ENCODE measurements at regions not wholly inside any gene's neighbourhood (a gene's known extent, or its start where the extent isn't known, plus 50 kb on each side); places are given as distances from the start of the nearest gene placed in this dataset.

DNA sequence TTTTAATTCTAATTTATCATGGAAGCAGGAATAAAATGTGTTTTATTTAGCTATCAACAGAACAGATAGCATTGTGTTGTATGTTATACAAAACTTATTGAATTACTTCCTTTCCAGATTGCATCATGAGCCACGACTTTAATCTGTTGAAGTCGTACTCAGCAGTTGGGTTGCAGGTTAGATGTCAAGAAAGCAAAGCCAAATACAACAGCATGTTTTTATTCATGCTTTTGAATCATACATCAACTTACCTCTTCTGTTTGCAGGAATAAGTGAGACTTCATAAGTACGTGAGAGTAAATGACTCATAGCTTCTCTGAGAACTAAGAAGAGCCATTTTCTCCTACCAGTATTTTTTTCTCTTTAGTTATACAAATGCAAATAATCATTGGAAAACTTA is 110.8 kb upstream of the ADGRL4 start:
- H3K9ac ChIP-seq (ENCODE audit: insufficient read depth, low read depth, low read length) = no peak overlapping the region
- H3K4me1 ChIP-seq (ENCODE audit: insufficient read depth, low read length) = no peaks in the 10 kb centered on the region
- H4K20me1 ChIP-seq (ENCODE audit: insufficient read depth, low read length) = no peaks in the 10 kb centered on the region
- ChIA-PET CTCF (ENCODE audit: low intra/inter-chr PET ratio, low total read pairs) (no interaction called here), POLR2A (no interaction called here)
- in situ Hi-C loops (cut with HindIII; ENCODE audit: extremely low pct_ligation_motif_present, low pct_unique_long_range_greater_than_20kb) = no loop called here
- no TSS peak for BruUV-seq (replicated peaks)
- intact Hi-C loops (cut with micrococcal nuclease; ENCODE audit: unreplicated experiment) = no loop called here
- DNase-seq (ENCODE audit: low spot score) = no peak
- no peak overlapping the region for H3K27ac ChIP-seq (ENCODE audit: extremely low read length, insufficient read depth, low read length)
- no peak for ATAC-seq
- no peak for FAIRE-seq
- H3K27me3 ChIP-seq (ENCODE audit: control insufficient read depth in 1 of 2, insufficient read depth in 2 of 2, low read length in 2 of 2) = no peaks in the 10 kb centered on the region
- no peak overlapping the region for H3K4me3 ChIP-seq (replicated peaks in 1 of 3; ENCODE audit: insufficient read depth in 1 of 3, low read depth in 2 of 3, low read length in 3 of 3)
- no peaks in the 10 kb centered on the region for H3K36me3 ChIP-seq (replicated peaks in 1 of 2; ENCODE audit: control insufficient read depth in 1 of 2, insufficient read depth in 2 of 2, low read length in 2 of 2)
- WGBS (ENCODE audit: low lambda C conversion rate) = 1% methylated on average over 3 of the region's 3 CpGs
- H3K79me2 ChIP-seq (ENCODE audit: insufficient read depth, low read length) = no peaks in the 10 kb centered on the region
- no peak overlapping the region for H2AFZ ChIP-seq (ENCODE audit: low read length)
- H3K9me3 ChIP-seq (ENCODE audit: low read length) = peaks cover 68% of the 10 kb centered on the region
- H3K4me2 ChIP-seq (ENCODE audit: low read depth, low read length) = no peak overlapping the region
- TF ChIP-seq, protein P1, sequence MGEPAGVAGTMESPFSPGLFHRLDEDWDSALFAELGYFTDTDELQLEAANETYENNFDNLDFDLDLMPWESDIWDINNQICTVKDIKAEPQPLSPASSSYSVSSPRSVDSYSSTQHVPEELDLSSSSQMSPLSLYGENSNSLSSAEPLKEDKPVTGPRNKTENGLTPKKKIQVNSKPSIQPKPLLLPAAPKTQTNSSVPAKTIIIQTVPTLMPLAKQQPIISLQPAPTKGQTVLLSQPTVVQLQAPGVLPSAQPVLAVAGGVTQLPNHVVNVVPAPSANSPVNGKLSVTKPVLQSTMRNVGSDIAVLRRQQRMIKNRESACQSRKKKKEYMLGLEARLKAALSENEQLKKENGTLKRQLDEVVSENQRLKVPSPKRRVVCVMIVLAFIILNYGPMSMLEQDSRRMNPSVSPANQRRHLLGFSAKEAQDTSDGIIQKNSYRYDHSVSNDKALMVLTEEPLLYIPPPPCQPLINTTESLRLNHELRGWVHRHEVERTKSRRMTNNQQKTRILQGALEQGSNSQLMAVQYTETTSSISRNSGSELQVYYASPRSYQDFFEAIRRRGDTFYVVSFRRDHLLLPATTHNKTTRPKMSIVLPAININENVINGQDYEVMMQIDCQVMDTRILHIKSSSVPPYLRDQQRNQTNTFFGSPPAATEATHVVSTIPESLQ (CRISPR knock-in tag; conservative IDR thresholded peaks at IDR 0.05) = no peak
- no peak for TF ChIP-seq IRF2 (CRISPR knock-in tag; IDR thresholded peaks at IDR 0.05)
- TF ChIP-seq NFKB2 (CRISPR knock-in tag; IDR thresholded peaks at IDR 0.05; ENCODE audit: borderline replicate concordance) = no peak
- no peak for TF ChIP-seq POLR2AphosphoS5 (IDR thresholded peaks at IDR 0.05; ENCODE audit: low read depth, low read length)
- TF ChIP-seq CCAR2 (optimal IDR thresholded peaks at IDR 0.05; ENCODE audit: low read depth, low read length) = no peak
- no peak for TF ChIP-seq JUND (CRISPR knock-in tag; IDR thresholded peaks at IDR 0.05)
- no peak for TF ChIP-seq JDP2 (CRISPR knock-in tag; IDR thresholded peaks at IDR 0.05; ENCODE audit: borderline replicate concordance)
- no peak for TF ChIP-seq RNF2 (conservative IDR thresholded peaks at IDR 0.05; ENCODE audit: low read depth)
- TF ChIP-seq ZNF382 (CRISPR knock-in tag; IDR thresholded peaks at IDR 0.05; ENCODE audit: borderline replicate concordance) = no peak
- no peak for TF ChIP-seq MTA3 (CRISPR knock-in tag; IDR thresholded peaks at IDR 0.05)
- TF ChIP-seq, protein P2, sequence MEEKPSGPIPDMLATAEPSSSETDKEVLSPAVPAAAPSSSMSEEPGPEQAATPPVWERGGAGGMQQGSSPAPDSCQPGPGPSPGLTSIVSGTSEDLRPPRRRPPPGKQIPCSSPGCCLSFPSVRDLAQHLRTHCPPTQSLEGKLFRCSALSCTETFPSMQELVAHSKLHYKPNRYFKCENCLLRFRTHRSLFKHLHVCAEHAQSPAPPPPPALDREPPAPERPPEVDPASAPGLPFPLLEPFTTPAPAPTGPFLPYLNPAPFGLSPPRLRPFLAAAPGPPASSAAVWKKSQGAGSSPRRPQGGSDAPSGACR (CRISPR knock-in tag; IDR thresholded peaks at IDR 0.05) = no peak
- TF ChIP-seq, protein P3, sequence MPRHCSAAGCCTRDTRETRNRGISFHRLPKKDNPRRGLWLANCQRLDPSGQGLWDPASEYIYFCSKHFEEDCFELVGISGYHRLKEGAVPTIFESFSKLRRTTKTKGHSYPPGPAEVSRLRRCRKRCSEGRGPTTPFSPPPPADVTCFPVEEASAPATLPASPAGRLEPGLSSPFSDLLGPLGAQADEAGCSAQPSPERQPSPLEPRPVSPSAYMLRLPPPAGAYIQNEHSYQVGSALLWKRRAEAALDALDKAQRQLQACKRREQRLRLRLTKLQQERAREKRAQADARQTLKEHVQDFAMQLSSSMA (CRISPR knock-in tag; IDR thresholded peaks at IDR 0.05) = no peak
- TF ChIP-seq, protein P4, sequence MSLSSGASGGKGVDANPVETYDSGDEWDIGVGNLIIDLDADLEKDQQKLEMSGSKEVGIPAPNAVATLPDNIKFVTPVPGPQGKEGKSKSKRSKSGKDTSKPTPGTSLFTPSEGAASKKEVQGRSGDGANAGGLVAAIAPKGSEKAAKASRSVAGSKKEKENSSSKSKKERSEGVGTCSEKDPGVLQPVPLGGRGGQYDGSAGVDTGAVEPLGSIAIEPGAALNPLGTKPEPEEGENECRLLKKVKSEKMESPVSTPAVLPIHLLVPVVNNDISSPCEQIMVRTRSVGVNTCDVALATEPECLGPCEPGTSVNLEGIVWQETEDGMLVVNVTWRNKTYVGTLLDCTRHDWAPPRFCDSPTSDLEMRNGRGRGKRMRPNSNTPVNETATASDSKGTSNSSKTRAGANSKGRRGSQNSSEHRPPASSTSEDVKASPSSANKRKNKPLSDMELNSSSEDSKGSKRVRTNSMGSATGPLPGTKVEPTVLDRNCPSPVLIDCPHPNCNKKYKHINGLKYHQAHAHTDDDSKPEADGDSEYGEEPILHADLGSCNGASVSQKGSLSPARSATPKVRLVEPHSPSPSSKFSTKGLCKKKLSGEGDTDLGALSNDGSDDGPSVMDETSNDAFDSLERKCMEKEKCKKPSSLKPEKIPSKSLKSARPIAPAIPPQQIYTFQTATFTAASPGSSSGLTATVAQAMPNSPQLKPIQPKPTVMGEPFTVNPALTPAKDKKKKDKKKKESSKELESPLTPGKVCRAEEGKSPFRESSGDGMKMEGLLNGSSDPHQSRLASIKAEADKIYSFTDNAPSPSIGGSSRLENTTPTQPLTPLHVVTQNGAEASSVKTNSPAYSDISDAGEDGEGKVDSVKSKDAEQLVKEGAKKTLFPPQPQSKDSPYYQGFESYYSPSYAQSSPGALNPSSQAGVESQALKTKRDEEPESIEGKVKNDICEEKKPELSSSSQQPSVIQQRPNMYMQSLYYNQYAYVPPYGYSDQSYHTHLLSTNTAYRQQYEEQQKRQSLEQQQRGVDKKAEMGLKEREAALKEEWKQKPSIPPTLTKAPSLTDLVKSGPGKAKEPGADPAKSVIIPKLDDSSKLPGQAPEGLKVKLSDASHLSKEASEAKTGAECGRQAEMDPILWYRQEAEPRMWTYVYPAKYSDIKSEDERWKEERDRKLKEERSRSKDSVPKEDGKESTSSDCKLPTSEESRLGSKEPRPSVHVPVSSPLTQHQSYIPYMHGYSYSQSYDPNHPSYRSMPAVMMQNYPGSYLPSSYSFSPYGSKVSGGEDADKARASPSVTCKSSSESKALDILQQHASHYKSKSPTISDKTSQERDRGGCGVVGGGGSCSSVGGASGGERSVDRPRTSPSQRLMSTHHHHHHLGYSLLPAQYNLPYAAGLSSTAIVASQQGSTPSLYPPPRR (CRISPR knock-in tag; IDR thresholded peaks at IDR 0.05; ENCODE audit: borderline replicate concordance) = no peak
- no peak for TF ChIP-seq FOXJ3 (CRISPR knock-in tag; IDR thresholded peaks at IDR 0.05; ENCODE audit: borderline replicate concordance)
- TF ChIP-seq GZF1 (CRISPR knock-in tag; IDR thresholded peaks at IDR 0.05) = no peak
- no peak for TF ChIP-seq ZNF34 (CRISPR knock-in tag; IDR thresholded peaks at IDR 0.05; ENCODE audit: borderline replicate concordance)
- TF ChIP-seq ZNF274 (CRISPR knock-in tag; IDR thresholded peaks at IDR 0.05) = no peak
- no peak for TF ChIP-seq SP1 (IDR thresholded peaks at IDR 0.05)
- TF ChIP-seq SP1 (CRISPR knock-in tag; IDR thresholded peaks at IDR 0.05) = no peak

All from HepG2 (cell line).